Neural cell (in vitro differentiated cells): ENCODE measurements at regions not wholly inside any gene's neighbourhood (a gene's known extent, or its start where the extent isn't known, plus 50 kb on each side); places are given as distances from the start of the nearest gene placed in this dataset.

Source experiments
- POLR2AphosphoS5 ChIP-seq: IDR thresholded peaks from 2 replicates; pipeline ENCODE4 v1.6.1; 2012
- TAF1 ChIP-seq: IDR thresholded peaks from 2 replicates; pipeline ENCODE4 v1.6.1; 2012; ENCODE audit warnings: low read depth
- TF ChIP-seq, protein P1 (sequence below): fragments of 450-650 bp; IDR thresholded peaks from 2 replicates; pipeline ENCODE4 v1.5.1; 2014; ENCODE audit warnings: antibody characterized with exemption, mild to moderate bottlenecking, moderate library complexity; ENCODE audit not compliant: poor library complexity, severe bottlenecking

DNA sequence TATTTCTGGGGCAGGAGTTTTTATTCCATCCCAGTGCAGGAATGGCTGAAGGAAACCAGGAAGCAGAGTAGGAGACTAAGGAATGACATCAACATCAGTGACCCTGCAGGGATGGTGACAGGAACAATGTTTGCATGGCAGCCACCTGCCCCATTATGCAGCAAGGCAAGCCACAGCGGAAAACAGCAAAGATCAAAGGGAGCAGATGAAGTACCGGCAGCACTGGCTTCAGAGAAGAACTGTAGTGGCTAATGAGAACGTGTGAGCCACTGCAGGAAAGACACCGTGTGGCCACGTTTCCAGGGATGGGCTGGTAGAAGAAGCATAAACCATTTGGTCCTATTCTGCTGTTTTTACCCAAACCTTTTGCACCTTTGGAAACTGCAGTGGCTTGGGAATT lies 52.9 kb upstream of the TAB2 start:
- no peak for TF ChIP-seq POLR2AphosphoS5
- TF ChIP-seq, protein P1, sequence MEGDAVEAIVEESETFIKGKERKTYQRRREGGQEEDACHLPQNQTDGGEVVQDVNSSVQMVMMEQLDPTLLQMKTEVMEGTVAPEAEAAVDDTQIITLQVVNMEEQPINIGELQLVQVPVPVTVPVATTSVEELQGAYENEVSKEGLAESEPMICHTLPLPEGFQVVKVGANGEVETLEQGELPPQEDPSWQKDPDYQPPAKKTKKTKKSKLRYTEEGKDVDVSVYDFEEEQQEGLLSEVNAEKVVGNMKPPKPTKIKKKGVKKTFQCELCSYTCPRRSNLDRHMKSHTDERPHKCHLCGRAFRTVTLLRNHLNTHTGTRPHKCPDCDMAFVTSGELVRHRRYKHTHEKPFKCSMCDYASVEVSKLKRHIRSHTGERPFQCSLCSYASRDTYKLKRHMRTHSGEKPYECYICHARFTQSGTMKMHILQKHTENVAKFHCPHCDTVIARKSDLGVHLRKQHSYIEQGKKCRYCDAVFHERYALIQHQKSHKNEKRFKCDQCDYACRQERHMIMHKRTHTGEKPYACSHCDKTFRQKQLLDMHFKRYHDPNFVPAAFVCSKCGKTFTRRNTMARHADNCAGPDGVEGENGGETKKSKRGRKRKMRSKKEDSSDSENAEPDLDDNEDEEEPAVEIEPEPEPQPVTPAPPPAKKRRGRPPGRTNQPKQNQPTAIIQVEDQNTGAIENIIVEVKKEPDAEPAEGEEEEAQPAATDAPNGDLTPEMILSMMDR = no peak
- TF ChIP-seq TAF1 = no peak
